H7 (cell line): ENCODE measurements at regions not wholly inside any gene's neighbourhood (a gene's known extent, or its start where the extent isn't known, plus 50 kb on each side); places are given as distances from the start of the nearest gene placed in this dataset.

ENCODE experiments used
- DNase-seq: peaks from one replicate; pipeline ENCODE4 v3.0.0; 2012
- H3K27me3 ChIP-seq: 2 replicates; pipeline ENCODE4 v1.6.0; 2011; ENCODE audit warnings: mild to moderate bottlenecking, low read length; ENCODE audit not compliant: control insufficient read depth, insufficient read depth
- H3K36me3 ChIP-seq: replicated peaks from 2 replicates; pipeline ENCODE4 v1.5.1; 2011; ENCODE audit warnings: low read length; ENCODE audit not compliant: control insufficient read depth, insufficient read depth
- H3K4me3 ChIP-seq: 2 replicates; pipeline ENCODE4 v1.5.1; 2011; ENCODE audit warnings: low read depth, mild to moderate bottlenecking, control low read depth, low read length, moderate library complexity; ENCODE audit not compliant: insufficient read depth

DNA sequence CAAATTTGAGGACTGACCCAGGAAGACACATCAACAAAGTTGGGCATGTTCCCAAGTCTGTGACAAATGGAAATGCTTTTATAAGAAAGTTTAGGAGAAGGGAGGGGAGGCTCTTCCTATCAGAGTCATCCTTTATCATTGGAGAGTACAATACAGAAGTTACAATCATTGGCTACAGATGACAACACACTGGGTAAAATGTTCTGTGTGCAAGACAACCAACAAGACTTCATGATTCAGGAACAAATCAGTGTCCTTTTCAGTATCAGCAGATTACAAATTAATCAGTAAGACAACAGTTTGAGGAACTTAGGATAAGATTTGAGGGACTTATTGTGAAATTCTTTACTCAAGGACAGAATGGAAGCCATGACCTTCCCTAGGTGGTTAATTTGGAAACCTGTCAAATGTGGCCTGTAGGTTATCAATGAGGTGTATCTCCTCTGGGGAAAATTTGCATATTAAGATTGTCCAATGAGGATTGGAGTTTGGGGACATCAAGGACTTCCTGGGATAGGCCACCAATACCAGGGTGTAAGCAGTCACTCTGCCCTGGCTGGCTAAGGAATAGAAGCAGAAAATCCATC is 274.4 kb upstream of the RORA start:
- H3K27me3 ChIP-seq = no peaks in the 10 kb centered on the region
- H3K36me3 ChIP-seq = no peaks in the 10 kb centered on the region
- no peak for DNase-seq
- no peak overlapping the region for H3K4me3 ChIP-seq

DNA sequence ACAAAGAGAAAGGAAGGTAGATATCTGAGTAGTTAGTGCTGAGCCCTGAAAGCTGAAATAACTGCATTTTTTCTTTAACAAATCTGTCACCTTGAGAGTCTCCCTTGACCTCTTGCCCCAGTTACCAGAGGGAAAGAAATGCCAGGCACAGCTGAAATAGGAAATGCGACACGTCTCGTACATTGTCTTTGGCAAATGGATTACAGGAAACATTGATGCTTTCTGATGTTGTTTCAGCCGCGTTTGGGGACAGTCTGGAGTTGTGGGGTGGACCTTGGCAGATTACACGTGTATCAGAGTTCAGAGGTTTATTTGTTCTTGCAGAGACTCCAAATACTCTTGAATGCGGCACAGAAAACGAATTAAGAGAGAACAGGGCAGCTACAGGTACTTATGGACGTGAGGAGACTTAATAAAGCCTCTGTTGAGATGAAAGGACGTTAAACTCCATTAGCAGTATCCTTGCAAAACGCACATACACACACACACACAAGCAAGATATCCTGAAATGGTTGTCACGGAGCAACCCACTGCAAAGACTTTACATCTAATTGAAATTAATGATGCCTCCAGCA is 272.8 kb upstream of the RORA start:
- no peak for DNase-seq
- Histone ChIP-seq H3K27me3 (no peaks in the 10 kb centered on the region; the same call in 1 of the 2 replicates), H3K4me3 (no peak overlapping the region), H3K36me3 (no peaks in the 10 kb centered on the region)

DNA sequence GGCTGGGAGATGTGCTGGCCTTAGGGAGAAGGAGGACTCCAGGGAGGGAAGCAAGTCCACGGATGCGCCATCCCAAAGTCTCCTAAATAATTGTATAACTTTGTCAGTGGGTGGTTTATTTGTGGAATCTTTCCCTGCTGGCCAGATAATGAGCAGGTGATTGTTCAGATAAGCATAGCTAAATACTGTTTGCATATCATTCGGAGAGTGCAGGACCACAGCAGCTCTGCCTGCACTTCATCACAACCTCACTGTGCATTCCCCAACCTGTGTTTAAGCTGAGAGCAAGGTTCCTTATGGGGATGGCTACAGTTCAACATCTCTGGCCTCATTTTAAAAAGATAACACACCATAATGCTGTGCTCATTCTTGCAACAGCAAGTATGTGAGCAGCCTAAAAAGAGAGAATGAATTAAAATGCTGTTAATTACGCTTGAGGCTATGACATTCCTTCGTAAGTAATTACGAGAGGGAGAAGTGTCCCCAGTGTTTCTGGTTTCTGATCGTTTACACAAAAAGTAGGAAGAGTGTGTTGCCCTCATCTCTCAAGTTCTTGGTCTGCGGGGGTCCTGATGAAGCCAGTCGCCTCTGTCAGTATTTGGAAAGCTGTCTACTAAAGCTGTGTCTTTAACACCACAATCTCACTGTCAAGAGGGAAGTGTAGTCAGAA is 272.0 kb upstream of the RORA start:
- no peaks in the 10 kb centered on the region; the same call in 1 of the 2 replicates for H3K27me3 ChIP-seq

DNA sequence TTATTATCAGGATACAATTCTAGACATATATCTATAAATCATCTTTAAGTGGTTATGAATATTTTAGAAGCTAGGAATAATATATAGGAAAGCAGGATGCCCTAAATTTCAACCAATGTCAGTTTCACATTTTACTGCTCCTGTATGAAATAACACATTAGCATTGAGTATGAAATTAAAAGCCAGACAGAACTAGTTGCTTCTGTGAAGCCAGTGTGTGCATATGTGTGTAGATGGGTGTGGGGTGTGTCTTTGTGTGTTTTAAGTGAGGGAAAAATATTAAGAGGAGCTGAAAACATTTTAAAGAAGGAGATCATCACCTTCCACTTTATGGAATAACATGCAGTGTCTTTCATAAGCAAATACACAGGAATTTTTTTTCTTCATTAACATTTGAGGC is 271.4 kb upstream of the RORA start:
- no peak for DNase-seq
- Histone ChIP-seq H3K36me3 (no peaks in the 10 kb centered on the region), H3K27me3 (no peaks in the 10 kb centered on the region; the same call in 1 of the 2 replicates), H3K4me3 (no peak overlapping the region)

More for the DNA sequence above, 272.0 kb upstream of the RORA start:
- no peak for DNase-seq
- Histone ChIP-seq H3K36me3 (no peaks in the 10 kb centered on the region), H3K4me3 (no peak overlapping the region)

DNA sequence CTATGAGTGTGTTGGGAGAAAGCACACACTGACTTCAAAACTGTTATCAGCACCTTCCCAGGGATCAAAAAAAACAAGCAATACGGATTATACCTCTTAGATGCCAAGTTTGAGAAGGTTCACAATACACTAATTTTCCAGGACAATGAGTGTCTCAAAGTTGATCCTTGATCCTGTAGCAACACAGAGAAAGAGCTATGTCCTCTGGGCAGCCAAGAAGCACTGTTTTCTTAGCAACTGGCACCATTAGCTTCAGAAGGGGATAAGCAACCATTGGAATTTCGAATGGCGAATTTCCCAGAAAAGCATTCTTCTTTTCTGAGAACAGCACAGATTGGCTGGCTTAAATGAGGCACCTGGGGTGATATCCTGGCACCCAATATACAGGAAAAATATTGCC is 270.3 kb upstream of the RORA start:
- no peak for DNase-seq
- Histone ChIP-seq H3K4me3 (no peak overlapping the region), H3K27me3 (no peaks in the 10 kb centered on the region; the same call in 1 of the 2 replicates), H3K36me3 (no peaks in the 10 kb centered on the region)

DNA sequence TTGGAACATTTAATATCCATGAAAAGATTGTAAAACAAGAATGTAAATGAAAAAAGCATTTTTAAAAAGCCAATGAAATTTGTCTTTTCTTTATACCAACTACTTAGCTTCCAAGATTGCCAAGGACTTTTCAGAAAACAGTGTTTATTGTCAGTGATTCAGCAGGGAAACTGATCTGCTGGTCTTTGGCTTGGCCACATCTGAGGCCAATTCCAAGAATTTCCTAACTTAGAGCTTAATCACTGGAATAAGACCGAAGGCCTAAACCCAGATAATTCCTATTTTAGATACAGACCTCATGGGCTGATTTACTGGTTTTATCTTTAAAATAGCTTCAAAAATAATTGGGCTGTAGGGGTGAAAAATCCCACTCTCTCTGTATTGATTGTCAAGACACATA is 260.5 kb upstream of the RORA start:
- no peak for DNase-seq
- no peak overlapping the region for H3K4me3 ChIP-seq
- no peaks in the 10 kb centered on the region for H3K27me3 ChIP-seq
- H3K36me3 ChIP-seq = no peaks in the 10 kb centered on the region

DNA sequence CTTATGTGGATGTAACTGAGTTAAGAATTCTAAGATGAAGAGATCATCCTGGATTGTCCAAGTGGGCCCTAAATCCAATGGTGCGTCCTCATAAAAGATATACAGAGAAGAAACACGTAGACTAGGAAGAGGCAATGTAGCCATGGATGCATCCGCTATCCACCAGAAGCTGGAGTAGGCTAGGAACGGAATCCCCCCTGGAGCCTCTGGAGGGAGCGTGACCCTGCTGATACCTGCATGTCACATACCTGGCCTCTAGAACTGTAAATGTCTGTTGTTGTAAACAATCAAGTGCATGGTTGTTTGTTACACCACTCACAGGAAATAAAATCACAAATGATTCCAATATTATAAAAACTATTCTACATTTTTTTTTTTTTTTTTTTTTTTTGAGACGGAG is 254.5 kb upstream of the RORA start:
- peak; percentile 20 for DNase-seq
- Histone ChIP-seq H3K36me3 (no peaks in the 10 kb centered on the region), H3K4me3 (no peak overlapping the region), H3K27me3 (no peaks in the 10 kb centered on the region)

DNA sequence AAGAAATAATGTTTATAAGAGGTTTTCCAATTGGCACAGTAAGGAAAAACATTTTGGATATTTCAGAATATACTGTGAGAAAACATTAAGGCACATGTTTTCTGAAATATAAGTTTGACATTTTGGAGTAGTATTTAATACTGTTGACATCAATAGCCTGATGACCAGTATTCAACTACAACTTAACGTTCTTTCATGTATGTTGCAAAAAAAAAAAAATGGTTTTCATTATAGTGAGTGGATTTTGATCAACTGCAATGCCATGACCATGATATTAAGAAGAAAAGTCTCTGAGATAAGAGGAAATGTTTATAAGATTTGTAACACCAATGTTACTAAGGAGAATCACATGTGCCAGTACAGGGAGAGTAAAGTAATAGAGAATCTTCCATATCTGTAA is 252.8 kb upstream of the RORA start:
- DNase-seq = no peak
- no peaks in the 10 kb centered on the region for H3K27me3 ChIP-seq
- H3K36me3 ChIP-seq = no peaks in the 10 kb centered on the region
- H3K4me3 ChIP-seq = no peak overlapping the region

DNA sequence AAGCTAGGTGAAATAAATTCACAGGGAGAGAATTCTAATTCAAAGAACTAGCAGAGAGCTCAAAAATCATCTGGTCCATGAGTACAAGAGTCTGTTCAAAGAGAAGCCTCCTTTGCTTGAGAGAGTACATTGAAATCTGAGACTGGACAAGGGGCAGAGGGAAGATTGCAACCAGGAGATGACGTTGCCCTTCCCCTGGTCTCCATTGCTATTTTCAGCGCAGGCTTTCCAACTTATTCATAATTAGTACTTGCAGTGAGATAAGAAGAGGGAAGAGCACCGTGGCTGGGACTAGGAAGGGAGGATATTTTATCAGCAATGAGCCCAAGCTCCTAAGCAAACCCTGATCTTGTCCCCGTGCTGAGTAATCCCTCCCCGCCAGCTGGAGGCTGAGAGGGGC is 251.8 kb upstream of the RORA start:
- Histone ChIP-seq H3K4me3 (no peak overlapping the region), H3K36me3 (no peaks in the 10 kb centered on the region), H3K27me3 (no peaks in the 10 kb centered on the region)
- DNase-seq = no peak

DNA sequence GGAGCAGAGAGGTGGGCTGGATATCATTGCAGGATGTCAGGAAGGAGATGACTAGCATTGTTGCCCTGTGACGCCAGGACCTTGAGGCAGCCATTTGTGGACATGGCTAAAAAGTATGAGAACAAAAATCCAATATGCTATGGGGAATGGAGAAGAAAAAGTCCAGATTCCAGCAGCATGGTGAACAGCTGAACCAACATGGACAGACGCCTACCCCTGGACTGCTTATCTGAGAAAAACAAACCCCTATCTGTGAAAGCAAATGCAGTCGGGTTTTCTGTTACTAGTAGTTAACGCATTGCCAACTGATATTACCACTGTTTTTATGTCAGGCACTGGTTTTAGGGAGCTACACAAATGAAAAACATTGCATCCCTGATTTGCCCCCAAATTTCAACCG is 251.2 kb upstream of the RORA start:
- Histone ChIP-seq H3K4me3 (no peak overlapping the region), H3K36me3 (no peaks in the 10 kb centered on the region), H3K27me3 (no peaks in the 10 kb centered on the region)
- no peak for DNase-seq

DNA sequence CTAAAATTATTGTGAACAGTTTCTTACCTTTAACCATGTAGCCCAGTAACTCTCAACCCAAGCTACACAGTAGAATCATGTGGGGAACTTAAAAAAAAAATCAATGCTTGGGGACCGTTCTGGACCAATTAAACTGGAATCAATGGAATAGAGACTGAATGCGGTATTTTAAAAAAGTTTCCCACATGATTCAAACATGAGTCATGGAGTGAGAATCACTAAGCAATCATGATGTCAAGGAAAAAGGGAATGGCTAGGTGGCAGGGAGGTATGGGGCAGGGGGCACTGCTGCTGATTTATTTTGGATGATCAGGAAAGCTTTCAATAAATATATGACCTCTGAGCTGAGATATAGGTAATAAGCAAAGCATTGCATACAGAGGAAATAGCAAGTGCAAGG is 250.5 kb upstream of the RORA start:
- no peak for DNase-seq
- Histone ChIP-seq H3K4me3 (no peak overlapping the region), H3K36me3 (no peaks in the 10 kb centered on the region), H3K27me3 (no peaks in the 10 kb centered on the region)

DNA sequence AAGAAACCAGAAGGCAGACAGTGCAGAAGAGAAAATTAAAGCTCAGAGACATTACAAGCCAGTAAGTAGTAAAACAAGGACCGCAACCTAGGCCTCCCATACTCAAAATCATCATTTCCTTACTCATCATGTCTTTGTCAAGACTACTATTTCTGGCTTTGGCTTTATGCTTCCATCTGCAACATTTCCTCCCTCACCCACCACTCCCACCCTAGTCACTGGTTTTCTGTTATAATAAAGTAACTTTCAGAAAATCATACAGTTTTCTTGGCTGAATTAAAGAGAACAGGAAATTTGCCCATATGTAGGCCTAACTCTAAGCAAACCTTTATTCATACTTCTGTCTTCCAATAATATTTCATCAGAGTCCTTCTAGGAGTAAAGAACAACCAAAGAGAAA is 247.6 kb upstream of the RORA start:
- Histone ChIP-seq H3K27me3 (no peaks in the 10 kb centered on the region), H3K4me3 (no peak overlapping the region), H3K36me3 (no peaks in the 10 kb centered on the region)
- no peak for DNase-seq

DNA sequence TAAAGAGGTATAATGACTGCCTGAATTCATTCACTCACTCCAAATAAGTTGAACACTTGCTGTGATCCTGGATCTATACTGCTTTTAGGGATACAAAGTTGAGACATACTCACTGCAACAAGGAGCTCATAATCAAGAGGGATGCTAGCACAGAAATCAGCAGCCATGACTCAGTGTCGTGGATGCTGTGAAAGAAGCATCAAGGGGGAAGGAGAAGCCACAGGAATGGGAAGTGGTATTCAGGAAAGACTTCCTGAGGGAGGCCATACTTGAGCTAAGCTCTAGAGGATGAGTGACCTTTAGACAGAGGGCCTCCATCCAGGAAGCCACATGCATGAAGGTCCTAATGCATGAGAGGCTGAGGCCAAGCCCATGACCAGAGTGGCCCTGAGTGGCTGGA is 245.7 kb upstream of the RORA start:
- Histone ChIP-seq H3K27me3 (no peaks in the 10 kb centered on the region), H3K4me3 (no peak overlapping the region), H3K36me3 (no peaks in the 10 kb centered on the region)
- DNase-seq = no peak

DNA sequence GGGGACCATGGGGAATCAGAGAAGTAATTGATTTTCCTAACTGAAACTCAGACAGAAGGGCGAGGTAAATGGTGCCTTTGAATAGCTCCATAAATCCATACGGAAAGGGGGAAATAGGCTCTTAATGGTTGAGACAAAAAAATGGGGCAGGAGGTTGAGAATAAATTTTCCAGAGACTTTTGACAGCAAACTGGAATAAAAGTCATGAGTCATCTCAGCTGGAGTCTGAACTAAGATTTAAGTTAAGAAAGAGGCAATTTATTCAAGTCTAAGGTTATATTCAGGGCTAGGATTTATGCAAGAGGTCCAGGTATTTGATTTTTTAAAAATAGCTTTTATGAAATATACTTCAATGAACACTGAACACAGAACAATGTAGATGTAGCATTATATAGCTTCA is 238.7 kb upstream of the RORA start:
- no peaks in the 10 kb centered on the region for H3K27me3 ChIP-seq
- H3K4me3 ChIP-seq = no peak overlapping the region
- no peak for DNase-seq
- no peaks in the 10 kb centered on the region for H3K36me3 ChIP-seq

DNA sequence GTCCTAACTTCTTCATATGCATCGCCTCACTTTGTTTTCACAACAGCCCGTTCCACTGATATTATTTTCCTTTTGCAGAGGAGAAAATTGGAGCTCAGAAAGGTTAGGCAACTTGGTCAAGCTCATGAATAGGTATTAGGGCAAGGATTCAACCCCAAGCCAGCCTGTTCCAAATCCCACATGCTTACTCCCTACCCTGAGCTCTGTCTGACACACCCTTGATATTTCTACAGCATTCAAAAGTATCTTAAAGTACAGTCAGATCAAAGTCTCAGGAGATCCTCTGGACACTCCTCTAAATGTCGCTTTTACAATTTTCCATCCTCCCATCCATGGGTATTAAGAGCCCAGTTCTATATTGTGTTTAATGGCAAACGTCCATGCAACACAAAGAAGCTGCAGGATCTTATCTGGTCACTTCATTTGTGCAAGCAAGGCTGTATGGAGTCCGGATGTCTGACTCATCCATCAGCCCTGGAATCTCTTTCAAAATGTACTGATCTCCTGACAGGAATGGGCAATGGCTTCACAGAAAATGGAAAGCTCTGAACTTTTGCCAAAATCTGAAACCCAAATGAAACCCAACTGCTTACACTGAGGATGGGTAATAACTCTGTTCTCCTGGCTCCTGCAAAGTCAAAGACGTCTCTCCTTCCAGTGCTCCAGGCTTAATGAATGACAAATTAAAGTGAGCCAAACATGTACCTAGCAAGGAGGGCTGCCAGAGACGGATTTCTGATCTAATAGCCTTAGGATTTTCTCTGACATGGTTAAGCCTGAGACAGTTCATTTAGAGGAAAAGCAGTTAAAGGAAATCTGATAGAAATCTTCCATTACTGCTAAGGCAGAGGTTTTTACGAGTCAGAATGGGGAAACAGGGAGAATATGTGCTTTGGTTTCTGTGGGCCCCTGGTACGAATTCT is 230.9 kb upstream of the RORA start:
- no peaks in the 10 kb centered on the region for H3K27me3 ChIP-seq

More for the DNA sequence above, 230.9 kb upstream of the RORA start:
- Histone ChIP-seq H3K4me3 (no peak overlapping the region), H3K36me3 (no peaks in the 10 kb centered on the region)
- DNase-seq = no peak
